Fibroblast of upper back skin (primary cell): ENCODE measurements at regions not wholly inside any gene's neighbourhood (a gene's known extent, or its start where the extent isn't known, plus 50 kb on each side); places are given as distances from the start of the nearest gene placed in this dataset.

Experiments
- DNase-seq: peaks from one replicate; pipeline ENCODE4 v3.0.0-alpha.2; 2013

GRCh38 chr2:182646763-182647498, 69.1 kb upstream of the DNAJC10 start:
- DNase-seq, result no peak

GRCh38 chr2:182647499-182647787, 68.6 kb upstream of the DNAJC10 start:
- no peak for DNase-seq

- peak; percentile 55 for DNase-seq
Measured at GRCh38 chr2:182649316-182649715, 66.7 kb upstream of the DNAJC10 start.

GRCh38 chr2:182650704-182651103, 65.4 kb upstream of the DNAJC10 start:
- peak; percentile 66 for DNase-seq

GRCh38 chr2:182652326-182652725, 63.7 kb upstream of the DNAJC10 start:
- no peak for DNase-seq

GRCh38 chr2:182655750-182656149, 60.3 kb upstream of the DNAJC10 start:
- no peak for DNase-seq

GRCh38 chr2:182664212-182664611, 51.8 kb upstream of the DNAJC10 start:
- no peak for DNase-seq

GRCh38 chr2:182665500-182665899, 50.6 kb upstream of the DNAJC10 start:
- DNase-seq, result peak; percentile 48
